ENCODE measurements at regions not wholly inside any gene's neighbourhood (a gene's known extent, or its start where the extent isn't known, plus 50 kb on each side); places are given as distances from the start of the nearest gene placed in this dataset.

- TF ChIP-seq CTCF (IDR thresholded peaks at IDR 0.05) (no peak), POLR2A (IDR thresholded peaks at IDR 0.05) (no peak), EP300 (IDR thresholded peaks at IDR 0.05) (no peak)
Measured at GRCh38 chr13:65606622-65607021, 1623.5 kb downstream of the PCDH9 start.
